WERI-Rb-1 (cell line): ENCODE measurements at regions not wholly inside any gene's neighbourhood (a gene's known extent, or its start where the extent isn't known, plus 50 kb on each side); places are given as distances from the start of the nearest gene placed in this dataset.
"Not testable (repeated sequence)": the region's sequence is repeated elsewhere in the genome, so short reads cannot be mapped to it uniquely, and the experiment has no call there.

Experiments used
- DNase-seq: peaks from one replicate; pipeline ENCODE4 v3.0.0-alpha.2; 2020
- H3K27ac ChIP-seq: fragments of 250-450 bp; sonication (Bioruptor Pico); 2 replicates; pipeline ENCODE4 v1.5.1; 2020; ENCODE audit warnings: mild to moderate bottlenecking, moderate library complexity
- H3K27me3 ChIP-seq: fragments of 250-450 bp; sonication (Bioruptor Pico); 2 replicates; pipeline ENCODE4 v1.5.1; 2021; ENCODE audit warnings: mild to moderate bottlenecking, low read depth, moderate library complexity; ENCODE audit not compliant: insufficient read depth, severe bottlenecking
- H3K36me3 ChIP-seq: fragments of 250-450 bp; sonication (Bioruptor Pico); 2 replicates; pipeline ENCODE4 v1.5.1; 2020; ENCODE audit warnings: mild to moderate bottlenecking, moderate library complexity
- H3K4me3 ChIP-seq: 2 replicates; pipeline ENCODE4 v1.5.1; 2011; ENCODE audit warnings: low read depth, mild to moderate bottlenecking, control low read depth, low read length
- H3K9me3 ChIP-seq: fragments of 250-450 bp; sonication (Bioruptor Pico); 2 replicates; pipeline ENCODE4 v1.5.1; 2021; ENCODE audit warnings: mild to moderate bottlenecking, moderate library complexity; ENCODE audit not compliant: severe bottlenecking
- CTCF ChIP-seq: IDR thresholded peaks from 2 replicates; pipeline ENCODE4 v1.5.1; 2011; ENCODE audit warnings: low read depth, mild to moderate bottlenecking, control low read depth, inconsistent platforms, low read length

DNA sequence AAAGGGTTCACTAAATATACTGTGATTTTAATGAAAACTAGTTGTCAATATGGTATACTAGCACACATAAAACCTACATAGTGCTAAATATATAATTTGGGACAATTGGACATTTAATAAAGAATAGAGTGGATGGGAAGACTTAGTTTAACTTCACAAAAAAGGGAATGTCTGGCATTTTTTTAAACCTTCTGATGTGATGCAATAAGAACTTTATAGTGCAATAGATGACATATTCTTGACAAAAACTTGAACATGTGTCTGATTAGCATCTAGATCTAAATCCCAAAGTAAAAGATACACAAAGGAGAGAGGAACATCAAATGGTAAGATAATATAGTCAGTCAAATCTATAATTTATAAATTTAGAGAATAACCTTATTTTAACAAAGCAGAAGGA lies 488.3 kb upstream of the SYT1 start:
- TF ChIP-seq CTCF, result no peak
- peaks cover 14% of the 10 kb centered on the region for H3K9me3 ChIP-seq
- no peak overlapping the region for H3K27ac ChIP-seq
- H3K4me3 ChIP-seq, result no peak overlapping the region
- no peaks in the 10 kb centered on the region for H3K27me3 ChIP-seq
- no peaks in the 10 kb centered on the region for H3K36me3 ChIP-seq
- no peak for DNase-seq

GRCh38 chr12:78379065-78379464 lies 485.5 kb upstream of the SYT1 start:
- H3K27me3 ChIP-seq, H3K4me3 ChIP-seq, DNase-seq, H3K36me3 ChIP-seq, H3K27ac ChIP-seq: not testable (repeated sequence)
- peaks cover 14% of the 10 kb centered on the region for H3K9me3 ChIP-seq

DNA sequence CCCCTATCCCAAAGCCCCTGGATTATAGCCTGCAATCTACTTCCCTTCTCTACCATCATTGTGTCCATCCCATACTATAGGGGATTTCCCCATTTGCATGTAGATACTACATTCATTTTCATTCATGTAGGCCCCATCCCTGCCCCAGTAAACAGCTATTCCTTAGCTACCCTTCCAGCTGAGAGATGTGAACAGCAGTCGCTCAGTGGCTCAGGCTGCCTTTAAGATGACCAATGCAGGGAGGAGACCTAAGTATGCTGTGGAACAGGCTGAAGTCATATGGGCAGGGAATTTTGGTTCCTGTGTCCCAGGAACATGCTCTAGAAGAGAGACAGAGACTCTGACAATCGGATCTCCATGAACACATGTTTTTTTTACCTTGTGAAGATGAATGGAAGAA lies 481.2 kb upstream of the SYT1 start:
- H3K4me3 ChIP-seq, result no peak overlapping the region

GRCh38 chr12:78384541-78384940 lies 480.0 kb upstream of the SYT1 start:
- Histone ChIP-seq H3K9me3 (peaks cover 4% of the 10 kb centered on the region), H3K27me3 (no peaks in the 10 kb centered on the region), H3K36me3 (no peaks in the 10 kb centered on the region), H3K4me3 (no peak overlapping the region), H3K27ac (no peak overlapping the region)
- no peak for TF ChIP-seq CTCF
- DNase-seq, result no peak

More for the DNA sequence above, 481.2 kb upstream of the SYT1 start:
- DNase-seq, result no peak
- no peak for TF ChIP-seq CTCF
- Histone ChIP-seq H3K9me3 (peaks cover 14% of the 10 kb centered on the region), H3K27ac (no peak overlapping the region), H3K27me3 (no peaks in the 10 kb centered on the region), H3K36me3 (no peaks in the 10 kb centered on the region)

DNA sequence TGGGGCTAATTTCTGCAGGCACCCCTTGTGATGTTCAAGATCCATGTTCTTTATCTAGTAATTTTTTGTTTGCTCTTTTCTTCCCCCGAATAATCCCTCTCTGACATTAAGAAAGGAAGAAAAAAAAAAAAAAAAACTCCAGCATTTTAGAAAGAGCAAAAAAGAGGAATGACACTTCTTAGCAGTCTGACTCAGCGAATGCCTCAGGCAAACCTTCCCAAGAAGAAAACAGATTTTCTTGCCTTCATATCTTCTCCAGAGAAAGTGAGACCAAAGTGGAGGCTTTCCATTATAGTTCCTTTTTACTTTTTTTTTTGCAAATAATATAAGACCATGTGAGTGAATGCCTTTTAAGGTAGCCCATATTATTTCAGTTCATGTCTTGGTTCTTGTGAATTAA lies 479.0 kb upstream of the SYT1 start:
- Histone ChIP-seq H3K27ac (no peak overlapping the region), H3K9me3 (no peaks in the 10 kb centered on the region), H3K36me3 (no peaks in the 10 kb centered on the region), H3K27me3 (no peaks in the 10 kb centered on the region), H3K4me3 (no peak overlapping the region)
- DNase-seq, result no peak
- TF ChIP-seq CTCF, result no peak

DNA sequence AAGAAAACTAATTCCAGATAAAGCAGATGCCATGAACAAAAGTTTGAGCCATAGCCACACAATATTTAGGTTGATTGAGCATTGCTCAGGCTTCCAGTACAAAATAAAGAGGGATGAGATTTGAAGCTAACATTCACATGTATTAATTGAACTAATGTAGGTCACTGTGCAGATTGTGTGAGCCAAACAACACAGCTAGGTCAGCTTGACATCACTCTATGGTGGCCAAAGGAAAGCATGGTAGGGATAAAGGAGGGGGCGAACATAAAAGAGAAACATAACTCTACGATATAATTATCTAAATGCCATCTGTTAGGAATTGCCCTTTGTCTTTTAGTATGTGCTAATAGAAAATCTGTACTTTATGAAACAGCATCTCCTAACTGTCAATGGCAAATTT lies 477.7 kb upstream of the SYT1 start:
- Histone ChIP-seq H3K36me3 (no peaks in the 10 kb centered on the region), H3K9me3 (no peaks in the 10 kb centered on the region), H3K27ac (no peak overlapping the region), H3K4me3 (no peak overlapping the region), H3K27me3 (no peaks in the 10 kb centered on the region)
- no peak for TF ChIP-seq CTCF
- no peak for DNase-seq
